H9 (cell line): ENCODE measurements at regions not wholly inside any gene's neighbourhood (a gene's known extent, or its start where the extent isn't known, plus 50 kb on each side); places are given as distances from the start of the nearest gene placed in this dataset.

Experiments
- DNase-seq: peaks from one replicate; pipeline ENCODE4 v3.0.0-alpha.2; 2017
- H2AFZ ChIP-seq: one replicate; pipeline ENCODE4 v1.6.1; 2013; ENCODE audit warnings: mild to moderate bottlenecking, low read length, control low read depth, moderate library complexity
- H2AK5ac ChIP-seq: 2 replicates; pipeline ENCODE4 v1.6.1; 2013; ENCODE audit warnings: low read length, control low read depth, mixed read lengths; ENCODE audit not compliant: insufficient read length
- H2BK120ac ChIP-seq: one replicate; pipeline ENCODE4 v1.6.1; 2013; ENCODE audit warnings: low read depth, mild to moderate bottlenecking, low read length, control low read depth, inconsistent platforms; ENCODE audit not compliant: poor library complexity, severe bottlenecking
- H2BK12ac ChIP-seq: 2 replicates; pipeline ENCODE4 v1.6.1; 2013; ENCODE audit warnings: low read length, control low read depth, mixed read lengths, low read depth; ENCODE audit not compliant: insufficient read length
- H2BK15ac ChIP-seq: 2 replicates; pipeline ENCODE4 v1.6.1; 2013; ENCODE audit warnings: low read depth, low read length, control low read depth
- H2BK20ac ChIP-seq: one replicate; pipeline ENCODE4 v1.6.1; 2013; ENCODE audit warnings: low read depth, mild to moderate bottlenecking, low read length, control low read depth, inconsistent platforms; ENCODE audit not compliant: poor library complexity, severe bottlenecking
- H2BK5ac ChIP-seq: 2 replicates; pipeline ENCODE4 v1.6.1; 2013; ENCODE audit warnings: low read length, control low read depth, mixed read lengths; ENCODE audit not compliant: insufficient read length
- H3K14ac ChIP-seq: 2 replicates; pipeline ENCODE4 v1.6.1; 2013; ENCODE audit warnings: low read length, control low read depth; ENCODE audit not compliant: insufficient read depth
- H3K18ac ChIP-seq: 2 replicates; pipeline ENCODE4 v1.6.1; 2013; ENCODE audit warnings: low read depth, mild to moderate bottlenecking, mixed read lengths, low read length, control low read depth; ENCODE audit not compliant: insufficient read length
- H3K23ac ChIP-seq: 2 replicates; pipeline ENCODE4 v1.6.1; 2013; ENCODE audit warnings: low read length, control low read depth, mixed read lengths, low read depth; ENCODE audit not compliant: insufficient read length
- H3K23me2 ChIP-seq: 2 replicates; pipeline ENCODE4 v1.6.1; 2013; ENCODE audit warnings: low read depth, mild to moderate bottlenecking, mixed read lengths, low read length, control low read depth; ENCODE audit not compliant: insufficient read length, poor library complexity, severe bottlenecking
- H3K27ac ChIP-seq: 2 replicates; pipeline ENCODE4 v1.5.1; 2013; ENCODE audit warnings: low read length, control low read depth, mixed read lengths, low read depth; ENCODE audit not compliant: insufficient read length
- H3K27me3 ChIP-seq: 2 replicates; pipeline ENCODE4 v1.6.1; 2013; ENCODE audit warnings: low read length, control low read depth, inconsistent platforms; ENCODE audit not compliant: insufficient read depth
- H3K4ac ChIP-seq: 2 replicates; pipeline ENCODE4 v1.6.1; 2013; ENCODE audit warnings: low read depth, mild to moderate bottlenecking, control low read depth, inconsistent platforms, low read length, moderate library complexity
- H3K4me1 ChIP-seq: 2 replicates; pipeline ENCODE4 v1.6.1; 2013; ENCODE audit warnings: low read length, control low read depth, inconsistent platforms; ENCODE audit not compliant: insufficient read depth
- H3K4me2 ChIP-seq: 2 replicates; pipeline ENCODE4 v1.6.1; 2013; ENCODE audit warnings: low read length, control low read depth, mixed read lengths; ENCODE audit not compliant: insufficient read length, insufficient read depth
- H3K56ac ChIP-seq: 2 replicates; pipeline ENCODE4 v1.6.1; 2013; ENCODE audit warnings: low read depth, mild to moderate bottlenecking, mixed read lengths, low read length, control low read depth; ENCODE audit not compliant: insufficient read length
- H3K79me1 ChIP-seq: 2 replicates; pipeline ENCODE4 v1.6.1; 2013; ENCODE audit warnings: low read depth, mild to moderate bottlenecking, moderate library complexity, low read length, control low read depth, inconsistent platforms; ENCODE audit not compliant: insufficient read depth, poor library complexity, severe bottlenecking
- H3K79me2 ChIP-seq: 2 replicates; pipeline ENCODE4 v1.6.1; 2013; ENCODE audit warnings: low read length, control low read depth, inconsistent platforms; ENCODE audit not compliant: insufficient read depth
- H3K9ac ChIP-seq: 2 replicates; pipeline ENCODE4 v1.6.1; 2013; ENCODE audit warnings: low read length, control low read depth, mixed read lengths; ENCODE audit not compliant: insufficient read length; ENCODE audit errors: extremely low read depth
- H3K9me3 ChIP-seq: one replicate; pipeline ENCODE4 v1.6.1; 2013; ENCODE audit warnings: low read depth, low read length, inconsistent platforms; ENCODE audit not compliant: control insufficient read depth
- H3T11ph ChIP-seq: one replicate; pipeline ENCODE4 v1.6.1; 2013; ENCODE audit warnings: mild to moderate bottlenecking, low read length, control low read depth, inconsistent platforms
- H4K20me1 ChIP-seq: one replicate; pipeline ENCODE4 v1.6.1; 2013; ENCODE audit not compliant: control insufficient read depth, insufficient read length, insufficient read depth
- H4K5ac ChIP-seq: 2 replicates; pipeline ENCODE4 v1.6.1; 2013; ENCODE audit warnings: low read depth, mild to moderate bottlenecking, mixed read lengths, low read length, control low read depth; ENCODE audit not compliant: insufficient read length
- H4K8ac ChIP-seq: replicated peaks from 2 replicates; pipeline ENCODE4 v1.6.1; 2013; ENCODE audit warnings: low read length, control low read depth, mixed read lengths, low read depth; ENCODE audit not compliant: insufficient read length
- H4K91ac ChIP-seq: 2 replicates; pipeline ENCODE4 v1.6.1; 2013; ENCODE audit warnings: low read depth, mild to moderate bottlenecking, moderate library complexity, mixed read lengths, low read length, control low read depth; ENCODE audit not compliant: insufficient read length
- H3K27ac Mint-ChIP-seq, 3 experiments: 2 replicates in 2 of 3; 3 replicates in 1 of 3; pipeline ENCODE4 v1.8.0; 2020 to 2021; ENCODE audit warnings: mixed read lengths in 3 of 3, mild to moderate bottlenecking in 1 of 3, moderate library complexity in 1 of 3
- H3K27me3 Mint-ChIP-seq: 2 replicates; pipeline ENCODE4 v1.8.0; 2021; ENCODE audit warnings: low read depth, mild to moderate bottlenecking, moderate library complexity, mixed read lengths
- H3K36me3 Mint-ChIP-seq, 3 experiments: 2 replicates in 2 of 3; 3 replicates in 1 of 3; pipeline ENCODE4 v1.8.0; 2020 to 2021; ENCODE audit warnings: low read depth in 3 of 3, mixed read lengths in 3 of 3; ENCODE audit not compliant: insufficient read depth in 1 of 3
- H3K4me1 Mint-ChIP-seq, 2 experiments: 2 replicates each; pipeline ENCODE4 v1.8.0; 2020; ENCODE audit warnings: mixed read lengths in 2 of 2
- H3K4me3 Mint-ChIP-seq, 2 experiments: 2 replicates in 1 of 2; 3 replicates in 1 of 2; pipeline ENCODE4 v1.8.0; 2020 to 2021; ENCODE audit warnings: mild to moderate bottlenecking in 2 of 2, mixed read lengths in 2 of 2, moderate library complexity in 1 of 2
- H3K9me3 Mint-ChIP-seq, 2 experiments: 2 replicates in 1 of 2; 3 replicates in 1 of 2; pipeline ENCODE4 v1.8.0; 2020; ENCODE audit warnings: mild to moderate bottlenecking in 2 of 2, mixed read lengths in 2 of 2, moderate library complexity in 1 of 2
- WGBS: extraction: QIAGEN DNeasy Blood & Tissue Kit; methylation state at CpG from one replicate; pipeline ENCODE4 v1.1.7; 2013; ENCODE audit warnings: missing lambda C conversion rate, low lambda C conversion rate, mixed read lengths; ENCODE audit not compliant: insufficient read length; ENCODE audit errors: extremely low coverage; 5-methylcytosine and 5-hydroxymethylcytosine counted together
- TF ChIP-seq, protein P1 (sequence below): fragments of 200-600 bp; sonication (generic); conservative IDR thresholded peaks from 3 replicates; pipeline ENCODE4 v1.8.0; 2021; ENCODE audit warnings: antibody characterized with exemption, mild to moderate bottlenecking

- no peaks in the 10 kb centered on the region for H3K23me2 ChIP-seq
- H2BK5ac ChIP-seq: no peak overlapping the region
- no peak overlapping the region for H2BK12ac ChIP-seq
- H3K27ac Mint-ChIP-seq: no peak overlapping the region
- H4K91ac ChIP-seq: no peak overlapping the region
- H3K4me2 ChIP-seq: no peak overlapping the region
- H3K18ac ChIP-seq: no peak overlapping the region
- no peak overlapping the region for H3K23ac ChIP-seq
- no peaks in the 10 kb centered on the region for H3K79me2 ChIP-seq
- no peak overlapping the region for H4K8ac ChIP-seq
- no peaks in the 10 kb centered on the region for H3K9me3 ChIP-seq
- WGBS: no CpG with 5 or more reads among the region's 5 CpGs
- no peaks in the 10 kb centered on the region for H3K4me1 Mint-ChIP-seq
- H3K36me3 Mint-ChIP-seq: peaks cover 0 to 6% (median 0%) of the 10 kb centered on the region in 3 experiments; a peak in 3 of 7 replicates
- H3K27me3 ChIP-seq: no peaks in the 10 kb centered on the region
- H3K4ac ChIP-seq: no peak overlapping the region
- TF ChIP-seq, protein P1, sequence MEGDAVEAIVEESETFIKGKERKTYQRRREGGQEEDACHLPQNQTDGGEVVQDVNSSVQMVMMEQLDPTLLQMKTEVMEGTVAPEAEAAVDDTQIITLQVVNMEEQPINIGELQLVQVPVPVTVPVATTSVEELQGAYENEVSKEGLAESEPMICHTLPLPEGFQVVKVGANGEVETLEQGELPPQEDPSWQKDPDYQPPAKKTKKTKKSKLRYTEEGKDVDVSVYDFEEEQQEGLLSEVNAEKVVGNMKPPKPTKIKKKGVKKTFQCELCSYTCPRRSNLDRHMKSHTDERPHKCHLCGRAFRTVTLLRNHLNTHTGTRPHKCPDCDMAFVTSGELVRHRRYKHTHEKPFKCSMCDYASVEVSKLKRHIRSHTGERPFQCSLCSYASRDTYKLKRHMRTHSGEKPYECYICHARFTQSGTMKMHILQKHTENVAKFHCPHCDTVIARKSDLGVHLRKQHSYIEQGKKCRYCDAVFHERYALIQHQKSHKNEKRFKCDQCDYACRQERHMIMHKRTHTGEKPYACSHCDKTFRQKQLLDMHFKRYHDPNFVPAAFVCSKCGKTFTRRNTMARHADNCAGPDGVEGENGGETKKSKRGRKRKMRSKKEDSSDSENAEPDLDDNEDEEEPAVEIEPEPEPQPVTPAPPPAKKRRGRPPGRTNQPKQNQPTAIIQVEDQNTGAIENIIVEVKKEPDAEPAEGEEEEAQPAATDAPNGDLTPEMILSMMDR: no peak
- no peak overlapping the region for H3K27ac ChIP-seq
- H2BK20ac ChIP-seq: no peak overlapping the region
- no peak overlapping the region for H4K5ac ChIP-seq
- no peak overlapping the region for H2AK5ac ChIP-seq
- no peak overlapping the region for H2BK120ac ChIP-seq
- no peak overlapping the region for H3K14ac ChIP-seq
- peaks cover 0 to 6% of the 10 kb centered on the region in 2 experiments; a peak in 3 of 5 replicates for H3K9me3 Mint-ChIP-seq
- no peak overlapping the region for H3K56ac ChIP-seq
- no peak for DNase-seq
- no peaks in the 10 kb centered on the region for H3K79me1 ChIP-seq
- H3K27me3 Mint-ChIP-seq: no peaks in the 10 kb centered on the region
- no peak overlapping the region for H3K9ac ChIP-seq
- no peaks in the 10 kb centered on the region for H4K20me1 ChIP-seq
- no peak overlapping the region for H3K4me3 Mint-ChIP-seq
- H3K4me1 ChIP-seq: no peaks in the 10 kb centered on the region
- no peak overlapping the region for H2BK15ac ChIP-seq
- H2AFZ ChIP-seq: no peak overlapping the region
- no peak overlapping the region for H3T11ph ChIP-seq
Observed at GRCh38 chr3:95424279-95424678, 1361.4 kb downstream of the NSUN3 start.
